ENCODE measurements at regions not wholly inside any gene's neighbourhood (a gene's known extent, or its start where the extent isn't known, plus 50 kb on each side); places are given as distances from the start of the nearest gene placed in this dataset.

GRCh38 chr2:129001926-129002325 is 683.3 kb upstream of the HS6ST1 start:
- no peak overlapping the region for H3K27ac ChIP-seq (ENCODE audit: low read depth, low read length, severe bottlenecking)
- H3K4me3 ChIP-seq (ENCODE audit: extremely low read depth, insufficient read depth, low read length, poor library complexity, severe bottlenecking), result no peak overlapping the region
- no peaks in the 10 kb centered on the region for H3K36me3 ChIP-seq (ENCODE audit: control insufficient read depth, insufficient read depth, low read length)
- H3K9me3 ChIP-seq (ENCODE audit: control insufficient read depth, low read length), result no peaks in the 10 kb centered on the region
- WGBS, 2 experiments (ENCODE audit: insufficient coverage in 2 of 2), result 71% methylated on average over 1 of the region's 5 CpGs; no CpG with 5 or more reads in 1 of the 2 experiments
- H3K4me1 ChIP-seq (ENCODE audit: control insufficient read depth, insufficient read depth, low read length, poor library complexity, severe bottlenecking), result no peaks in the 10 kb centered on the region

- H3K4me1 ChIP-seq (ENCODE audit: control insufficient read depth, insufficient read depth, low read length, poor library complexity, severe bottlenecking), result no peaks in the 10 kb centered on the region
- H3K36me3 ChIP-seq (ENCODE audit: control insufficient read depth, insufficient read depth, low read length), result no peaks in the 10 kb centered on the region
- 67 to 100% methylated on average over 1 of the region's 3 CpGs for WGBS, 2 experiments (ENCODE audit: insufficient coverage in 2 of 2)
- no peak overlapping the region for H3K27ac ChIP-seq (ENCODE audit: low read depth, low read length, severe bottlenecking)
- H3K4me3 ChIP-seq (ENCODE audit: extremely low read depth, insufficient read depth, low read length, poor library complexity, severe bottlenecking), result no peak overlapping the region
- no peaks in the 10 kb centered on the region for H3K9me3 ChIP-seq (ENCODE audit: control insufficient read depth, low read length)
Observed at GRCh38 chr2:129002751-129003150, 684.1 kb upstream of the HS6ST1 start.

GRCh38 chr2:129004485-129004884 is 685.8 kb upstream of the HS6ST1 start:
- H3K4me3 ChIP-seq (ENCODE audit: extremely low read depth, insufficient read depth, low read length, poor library complexity, severe bottlenecking), result no peak overlapping the region
- WGBS, 2 experiments (ENCODE audit: insufficient coverage in 2 of 2), result 67 to 78% methylated on average over 2 to 4 of the region's 5 CpGs
- H3K36me3 ChIP-seq (ENCODE audit: control insufficient read depth, insufficient read depth, low read length), result no peaks in the 10 kb centered on the region
- H3K4me1 ChIP-seq (ENCODE audit: control insufficient read depth, insufficient read depth, low read length, poor library complexity, severe bottlenecking), result no peaks in the 10 kb centered on the region
- no peak overlapping the region for H3K27ac ChIP-seq (ENCODE audit: low read depth, low read length, severe bottlenecking)
- H3K9me3 ChIP-seq (ENCODE audit: control insufficient read depth, low read length), result no peaks in the 10 kb centered on the region

DNA sequence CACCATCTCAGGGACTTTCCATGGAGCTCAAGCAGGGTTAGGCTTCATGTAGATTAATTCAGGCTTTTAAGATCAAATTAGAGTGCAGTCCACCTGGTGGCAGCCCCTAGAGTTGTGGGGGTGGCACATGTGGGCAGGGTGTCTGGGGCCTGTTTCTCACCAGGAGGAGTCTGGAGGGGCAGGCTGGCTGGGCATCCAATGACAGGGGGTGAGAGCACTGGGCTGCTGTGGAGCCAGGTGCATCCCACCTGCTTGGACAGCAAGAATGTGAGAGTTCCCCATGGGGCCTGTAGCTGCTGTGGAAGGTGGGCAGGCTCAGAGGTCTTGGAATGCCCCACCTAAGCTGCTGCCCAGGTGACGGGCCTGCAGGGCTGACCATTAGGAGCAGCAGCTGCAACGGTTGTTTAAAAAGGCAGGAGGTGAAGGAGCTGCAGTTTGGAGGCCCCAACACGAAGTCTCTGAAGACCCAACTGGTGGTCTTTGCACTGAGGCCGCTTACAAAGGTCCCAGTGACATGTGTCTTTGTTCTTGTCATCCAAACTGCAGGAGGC is 686.3 kb upstream of the HS6ST1 start:
- WGBS, 2 experiments (ENCODE audit: insufficient coverage in 2 of 2), result 76 to 83% methylated on average over 3 of the region's 4 CpGs
- H3K4me3 ChIP-seq (ENCODE audit: extremely low read depth, insufficient read depth, low read length, poor library complexity, severe bottlenecking), result no peak overlapping the region
- H3K36me3 ChIP-seq (ENCODE audit: control insufficient read depth, insufficient read depth, low read length), result no peaks in the 10 kb centered on the region
- H3K27ac ChIP-seq (ENCODE audit: low read depth, low read length, severe bottlenecking), result no peak overlapping the region
- H3K9me3 ChIP-seq (ENCODE audit: control insufficient read depth, low read length), result no peaks in the 10 kb centered on the region
- no peaks in the 10 kb centered on the region for H3K4me1 ChIP-seq (ENCODE audit: control insufficient read depth, insufficient read depth, low read length, poor library complexity, severe bottlenecking)

DNA sequence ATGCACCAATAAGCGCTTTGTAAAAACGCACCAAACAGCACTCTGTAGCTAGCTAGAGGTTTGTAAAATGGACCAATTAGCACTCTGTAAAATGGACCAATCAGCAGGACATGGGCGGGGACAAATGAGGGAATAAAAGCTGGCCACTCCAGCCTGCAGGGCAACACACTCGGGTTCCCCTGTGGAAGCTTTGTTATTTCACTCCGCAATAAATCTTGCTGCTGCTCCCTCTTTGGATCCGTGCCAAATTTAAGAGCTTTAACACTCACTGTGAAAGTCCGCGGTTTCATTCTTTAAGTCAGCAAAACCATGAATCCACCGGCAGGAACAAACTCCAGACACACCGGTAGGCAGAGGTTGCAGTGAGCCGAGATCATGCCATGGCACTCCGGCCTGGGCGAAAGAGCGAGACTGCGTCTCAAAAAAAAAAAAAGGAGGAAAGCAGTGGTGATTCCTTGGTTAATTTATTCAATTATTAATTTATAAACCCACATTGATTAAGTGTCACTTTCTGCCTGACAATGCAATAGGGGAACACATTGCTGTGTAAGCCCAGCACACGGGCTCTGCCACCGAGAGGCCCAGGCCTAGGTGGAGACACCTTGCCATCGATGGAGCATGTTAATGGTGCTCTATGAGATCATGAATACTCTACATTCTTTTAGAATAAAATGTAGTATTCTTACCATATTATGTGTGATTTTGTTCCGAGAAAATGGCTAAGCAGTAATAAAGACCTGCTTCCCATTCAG is 687.6 kb upstream of the HS6ST1 start:
- H3K4me1 ChIP-seq (ENCODE audit: control insufficient read depth, insufficient read depth, low read length, poor library complexity, severe bottlenecking), result no peaks in the 10 kb centered on the region

DNA sequence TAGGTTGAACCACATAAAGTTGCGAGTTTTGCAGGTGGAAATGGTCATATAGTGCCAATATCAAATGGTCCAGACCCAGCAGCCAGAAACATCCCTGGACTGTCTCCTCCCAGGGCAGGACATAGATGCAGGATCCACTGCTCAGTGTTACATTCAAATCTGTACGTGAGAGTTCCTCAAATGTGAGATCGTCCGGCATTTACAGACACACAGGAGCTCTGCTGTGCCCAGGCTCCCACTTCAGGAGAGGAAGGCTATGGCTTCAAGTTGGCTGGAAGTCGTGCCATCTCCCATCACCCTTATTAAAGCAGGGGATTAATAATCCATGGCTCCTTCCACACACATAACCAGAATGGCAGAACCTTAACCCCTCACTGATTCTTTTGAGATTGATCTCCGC is 688.2 kb upstream of the HS6ST1 start:
- no peak overlapping the region for H3K27ac ChIP-seq (ENCODE audit: low read depth, low read length, severe bottlenecking)
- WGBS, 2 experiments (ENCODE audit: insufficient coverage in 2 of 2), result 91 to 94% methylated on average over 3 to 4 of the region's 6 CpGs

More for the DNA sequence above, 687.6 kb upstream of the HS6ST1 start:
- WGBS, 2 experiments (ENCODE audit: insufficient coverage in 2 of 2), result 89 to 98% methylated on average over 12 to 13 of the region's 19 CpGs
- Histone ChIP-seq H3K4me3 (ENCODE audit: extremely low read depth, insufficient read depth, low read length, poor library complexity, severe bottlenecking) (no peak overlapping the region), H3K9me3 (ENCODE audit: control insufficient read depth, low read length) (no peaks in the 10 kb centered on the region), H3K36me3 (ENCODE audit: control insufficient read depth, insufficient read depth, low read length) (no peaks in the 10 kb centered on the region), H3K27ac (ENCODE audit: low read depth, low read length, severe bottlenecking) (no peak overlapping the region)

GRCh38 chr2:129008055-129008880 is 689.6 kb upstream of the HS6ST1 start:
- Histone ChIP-seq H3K4me3 (ENCODE audit: extremely low read depth, insufficient read depth, low read length, poor library complexity, severe bottlenecking) (no peak overlapping the region), H3K27ac (ENCODE audit: low read depth, low read length, severe bottlenecking) (no peak overlapping the region), H3K36me3 (ENCODE audit: control insufficient read depth, insufficient read depth, low read length) (no peaks in the 10 kb centered on the region), H3K9me3 (ENCODE audit: control insufficient read depth, low read length) (no peaks in the 10 kb centered on the region), H3K4me1 (ENCODE audit: control insufficient read depth, insufficient read depth, low read length, poor library complexity, severe bottlenecking) (no peaks in the 10 kb centered on the region)
- WGBS, 2 experiments (ENCODE audit: insufficient coverage in 2 of 2), result 81 to 95% methylated on average over 3 of the region's 5 CpGs

More for the DNA sequence above, 688.2 kb upstream of the HS6ST1 start:
- Histone ChIP-seq H3K36me3 (ENCODE audit: control insufficient read depth, insufficient read depth, low read length) (no peaks in the 10 kb centered on the region), H3K9me3 (ENCODE audit: control insufficient read depth, low read length) (no peaks in the 10 kb centered on the region), H3K4me1 (ENCODE audit: control insufficient read depth, insufficient read depth, low read length, poor library complexity, severe bottlenecking) (no peaks in the 10 kb centered on the region), H3K4me3 (ENCODE audit: extremely low read depth, insufficient read depth, low read length, poor library complexity, severe bottlenecking) (no peak overlapping the region)

DNA sequence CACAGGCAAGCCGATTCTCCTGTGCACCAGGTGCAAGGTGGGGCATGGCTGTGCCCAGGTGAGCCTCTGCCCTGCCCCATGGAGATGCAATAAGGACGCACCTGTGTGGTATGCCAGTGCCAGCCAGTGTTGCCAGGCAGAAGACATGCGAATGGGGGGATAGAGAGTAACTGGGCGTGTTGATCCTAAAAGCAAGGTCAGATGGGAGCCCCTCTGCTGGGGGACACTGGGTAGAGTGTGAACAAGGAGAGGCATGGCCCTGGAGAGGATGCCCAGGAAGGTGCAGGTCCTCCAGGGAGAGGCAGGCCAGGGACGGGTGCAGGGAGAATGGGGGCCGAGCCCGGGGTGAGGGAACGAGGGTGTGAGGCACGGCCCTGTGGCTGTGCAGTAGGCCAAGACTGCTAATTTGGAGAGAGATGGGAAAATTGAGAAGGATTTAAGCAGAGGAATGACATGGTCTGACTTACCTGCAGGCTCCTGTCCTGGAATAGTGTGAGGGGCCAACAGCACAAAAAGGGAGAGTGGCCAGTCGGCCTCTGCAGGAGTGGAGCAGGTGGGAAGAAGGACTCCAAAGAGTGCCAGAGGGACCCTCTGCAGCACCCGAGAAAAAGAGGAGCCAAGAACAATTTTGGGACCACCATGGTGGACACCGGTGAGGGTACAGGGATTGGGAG is 690.4 kb upstream of the HS6ST1 start:
- Histone ChIP-seq H3K4me3 (ENCODE audit: extremely low read depth, insufficient read depth, low read length, poor library complexity, severe bottlenecking) (no peak overlapping the region), H3K4me1 (ENCODE audit: control insufficient read depth, insufficient read depth, low read length, poor library complexity, severe bottlenecking) (no peaks in the 10 kb centered on the region), H3K9me3 (ENCODE audit: control insufficient read depth, low read length) (no peaks in the 10 kb centered on the region), H3K27ac (ENCODE audit: low read depth, low read length, severe bottlenecking) (no peak overlapping the region), H3K36me3 (ENCODE audit: control insufficient read depth, insufficient read depth, low read length) (no peaks in the 10 kb centered on the region)
- WGBS, 2 experiments (ENCODE audit: insufficient coverage in 2 of 2), result 81 to 82% methylated on average over 12 of the region's 12 CpGs

DNA sequence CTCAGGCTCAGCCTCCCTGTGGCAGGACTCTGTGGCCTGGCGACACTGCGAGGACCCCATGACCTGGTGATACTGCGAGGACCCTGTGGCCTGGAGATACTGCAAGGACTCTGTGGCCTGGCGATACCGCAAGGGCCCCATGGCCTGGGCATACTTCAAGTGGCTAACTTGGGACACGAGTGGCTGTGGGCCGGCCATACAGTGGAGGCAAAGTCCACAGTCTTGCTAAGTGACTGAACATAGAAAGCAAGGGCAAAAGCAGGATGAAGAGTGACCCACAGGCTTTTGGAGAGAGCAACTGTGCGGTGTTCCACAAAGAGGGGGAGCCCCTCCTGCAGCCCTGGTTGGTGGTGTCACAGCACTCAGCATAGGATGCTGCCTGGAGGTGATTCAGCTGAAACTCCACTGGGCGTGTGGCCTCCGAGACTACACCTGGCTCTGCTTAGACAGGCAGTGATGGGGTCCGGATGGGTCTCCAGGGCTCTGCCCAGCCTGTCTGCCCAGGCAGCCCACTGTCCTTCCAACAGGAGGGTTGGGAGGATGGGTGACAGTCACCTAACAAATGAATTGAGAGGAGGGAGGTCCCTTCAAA is 691.0 kb upstream of the HS6ST1 start:
- no peak overlapping the region for H3K4me3 ChIP-seq (ENCODE audit: extremely low read depth, insufficient read depth, low read length, poor library complexity, severe bottlenecking)
- no peaks in the 10 kb centered on the region for H3K36me3 ChIP-seq (ENCODE audit: control insufficient read depth, insufficient read depth, low read length)
- H3K4me1 ChIP-seq (ENCODE audit: control insufficient read depth, insufficient read depth, low read length, poor library complexity, severe bottlenecking), result no peaks in the 10 kb centered on the region
- 78 to 80% methylated on average over 8 to 10 of the region's 11 CpGs for WGBS, 2 experiments (ENCODE audit: insufficient coverage in 2 of 2)
- H3K9me3 ChIP-seq (ENCODE audit: control insufficient read depth, low read length), result no peaks in the 10 kb centered on the region
- H3K27ac ChIP-seq (ENCODE audit: low read depth, low read length, severe bottlenecking), result no peak overlapping the region

GRCh38 chr2:129010262-129010661 is 691.6 kb upstream of the HS6ST1 start:
- no peaks in the 10 kb centered on the region for H3K9me3 ChIP-seq (ENCODE audit: control insufficient read depth, low read length)
- WGBS, 2 experiments (ENCODE audit: insufficient coverage in 2 of 2), result 92 to 100% methylated on average over 3 to 4 of the region's 5 CpGs
- no peak overlapping the region for H3K27ac ChIP-seq (ENCODE audit: low read depth, low read length, severe bottlenecking)
- H3K4me1 ChIP-seq (ENCODE audit: control insufficient read depth, insufficient read depth, low read length, poor library complexity, severe bottlenecking), result no peaks in the 10 kb centered on the region
- no peak overlapping the region for H3K4me3 ChIP-seq (ENCODE audit: extremely low read depth, insufficient read depth, low read length, poor library complexity, severe bottlenecking)
- H3K36me3 ChIP-seq (ENCODE audit: control insufficient read depth, insufficient read depth, low read length), result no peaks in the 10 kb centered on the region
